HL-60/S4 treated with phorbol 12-myristate 13-acetate at 8.2 ng/mL for 4 days and 3 days (cell line): ENCODE measurements at regions not wholly inside any gene's neighbourhood (a gene's known extent, or its start where the extent isn't known, plus 50 kb on each side); places are given as distances from the start of the nearest gene placed in this dataset.
"Not testable (repeated sequence)": the region's sequence is repeated elsewhere in the genome, so short reads cannot be mapped to it uniquely, and the experiment has no call there.

ENCODE experiments used
- in situ Hi-C: fragments of 300-500 bp; cut with MboI; formaldehyde crosslinking; loops from 2 replicates; pipeline ENCODE4 v1.15.0; 2022; ENCODE audit warnings: low sequenced_read_pairs

GRCh38 chr1:93775224-93775623 lies 93.6 kb upstream of the BCAR3 start:
- in situ Hi-C loops: no loop called here

- in situ Hi-C loops: no loop called here
Observed at GRCh38 chr1:93774707-93775106, 93.1 kb upstream of the BCAR3 start.

GRCh38 chr1:93773049-93773838 lies 91.6 kb upstream of the BCAR3 start:
- in situ Hi-C loops: no loop called here

- in situ Hi-C loops: no loop called here
Observed at GRCh38 chr1:93771843-93772242, 90.2 kb upstream of the BCAR3 start.

GRCh38 chr1:93770640-93771039 lies 89.0 kb upstream of the BCAR3 start:
- in situ Hi-C loops: no loop called here

GRCh38 chr1:93769777-93770176 lies 88.1 kb upstream of the BCAR3 start:
- in situ Hi-C loops: no loop called here

- in situ Hi-C loops: no loop called here
Observed at GRCh38 chr1:93768380-93768863, 86.8 kb upstream of the BCAR3 start.

GRCh38 chr1:93766451-93766850 lies 84.8 kb upstream of the BCAR3 start:
- in situ Hi-C loops: no loop called here

- in situ Hi-C loops: no loop called here
Observed at GRCh38 chr1:93765099-93765498, 83.5 kb upstream of the BCAR3 start.

GRCh38 chr1:93764366-93764750 lies 82.7 kb upstream of the BCAR3 start:
- in situ Hi-C loops: no loop called here

GRCh38 chr1:93763704-93764365 lies 82.2 kb upstream of the BCAR3 start:
- in situ Hi-C loops: no loop called here

- in situ Hi-C loops: no loop called here
Observed at GRCh38 chr1:93758842-93759515, 77.3 kb upstream of the BCAR3 start.

- in situ Hi-C loops: no loop called here
Observed at GRCh38 chr1:93757256-93758036, 75.8 kb upstream of the BCAR3 start.

- in situ Hi-C loops: no loop called here
Observed at GRCh38 chr1:93756657-93757056, 75.0 kb upstream of the BCAR3 start.

- in situ Hi-C loops: not testable (repeated sequence)
Observed at GRCh38 chr1:93755251-93755715, 73.6 kb upstream of the BCAR3 start.

GRCh38 chr1:93753791-93754763 lies 72.4 kb upstream of the BCAR3 start:
- in situ Hi-C loops: no loop called here

- in situ Hi-C loops: no loop called here
Observed at GRCh38 chr1:93751377-93752250, 70.0 kb upstream of the BCAR3 start.

GRCh38 chr1:93750955-93751354 lies 69.3 kb upstream of the BCAR3 start:
- in situ Hi-C loops: no loop called here

GRCh38 chr1:93749894-93750301 lies 68.3 kb upstream of the BCAR3 start:
- in situ Hi-C loops: no loop called here
